Activated CD4-positive, alpha-beta T cell treated with anti-CD3 and anti-CD28 coated beads for 36 hours (primary cell): ENCODE measurements at regions not wholly inside any gene's neighbourhood (a gene's known extent, or its start where the extent isn't known, plus 50 kb on each side); places are given as distances from the start of the nearest gene placed in this dataset.

Source experiments
- ATAC-seq: fragments of 200-7000 bp; cut with Tn5 transposase; one replicate; pipeline ENCODE4 v1.10.0; 2021; ENCODE audit warnings: mild to moderate bottlenecking, moderate library complexity
- CTCF ChIA-PET: fragments of 350-600 bp; sonication (Branson Sonifier 250); formaldehyde crosslinking; loops from one replicate; lab custom pipeline; 2021; ENCODE audit warnings: antibody characterized with exemption; lab: Charles Lee
- POLR2A ChIA-PET: fragments of 350-600 bp; sonication (Branson Sonifier 250); formaldehyde crosslinking; loops from one replicate; lab custom pipeline; 2021; ENCODE audit warnings: antibody characterized with exemption, inconsistent platforms; lab: Charles Lee
- DNase-seq: peaks from one replicate; pipeline ENCODE4 v3.0.0-alpha.2; 2020
- H3K27ac Mint-ChIP-seq: one replicate; pipeline ENCODE4 v1.8.0; 2021; ENCODE audit warnings: mixed read lengths
- H3K27me3 Mint-ChIP-seq: one replicate; pipeline ENCODE4 v1.8.0; 2021; ENCODE audit warnings: mixed read lengths
- H3K36me3 Mint-ChIP-seq: one replicate; pipeline ENCODE4 v1.8.0; 2021; ENCODE audit warnings: low read depth, mixed read lengths
- H3K4me1 Mint-ChIP-seq: one replicate; pipeline ENCODE4 v1.8.0; 2021; ENCODE audit warnings: mixed read lengths
- H3K4me3 Mint-ChIP-seq: one replicate; pipeline ENCODE4 v1.8.0; 2021; ENCODE audit warnings: mild to moderate bottlenecking, moderate library complexity, mixed read lengths
- H3K9me3 Mint-ChIP-seq: one replicate; pipeline ENCODE4 v1.8.0; 2021; ENCODE audit warnings: low read depth, mixed read lengths
- intact Hi-C, 2 experiments: fragments of 100-400 bp; cut with DNase I in 1 of 2; cut with micrococcal nuclease in 1 of 2; formaldehyde crosslinking; loops; one replicate each; pipeline versions ENCODE4 v1.14.2 to v1.15.1; 2022 to 2024; cut with DNase I, micrococcal nuclease

DNA sequence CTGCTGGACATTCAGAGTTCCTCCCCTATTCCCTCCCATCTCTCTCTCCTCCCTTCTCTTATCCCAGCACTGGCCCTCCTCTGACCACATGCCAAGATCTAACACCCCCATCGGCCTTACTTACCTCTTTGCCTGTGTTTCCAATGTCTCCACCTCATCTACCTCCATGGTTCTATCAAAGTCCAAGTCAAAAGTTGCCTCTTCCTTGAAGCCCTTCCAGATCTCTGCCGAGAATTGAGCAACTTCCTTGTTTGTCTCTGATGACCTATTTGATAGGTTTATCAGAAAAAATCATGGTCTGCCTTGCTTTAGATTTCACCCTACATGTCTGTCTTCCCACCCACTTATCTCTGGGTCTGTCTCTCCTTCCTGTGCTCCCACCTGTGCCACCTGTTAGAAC lies 69.7 kb upstream of the ITGA11 start:
- ATAC-seq (no peak), DNase-seq (no peak)
- H3K27me3 Mint-ChIP-seq: peaks cover 3% of the 10 kb centered on the region
- H3K4me1 Mint-ChIP-seq: peaks cover 6% of the 10 kb centered on the region
- POLR2A ChIA-PET: no interaction called here
- intact Hi-C loops: no loop called here
- no peak overlapping the region for H3K4me3 Mint-ChIP-seq
- no peaks in the 10 kb centered on the region for H3K36me3 Mint-ChIP-seq
- H3K27ac Mint-ChIP-seq: no peak overlapping the region
- CTCF ChIA-PET: no interaction called here
- no peaks in the 10 kb centered on the region for H3K9me3 Mint-ChIP-seq

DNA sequence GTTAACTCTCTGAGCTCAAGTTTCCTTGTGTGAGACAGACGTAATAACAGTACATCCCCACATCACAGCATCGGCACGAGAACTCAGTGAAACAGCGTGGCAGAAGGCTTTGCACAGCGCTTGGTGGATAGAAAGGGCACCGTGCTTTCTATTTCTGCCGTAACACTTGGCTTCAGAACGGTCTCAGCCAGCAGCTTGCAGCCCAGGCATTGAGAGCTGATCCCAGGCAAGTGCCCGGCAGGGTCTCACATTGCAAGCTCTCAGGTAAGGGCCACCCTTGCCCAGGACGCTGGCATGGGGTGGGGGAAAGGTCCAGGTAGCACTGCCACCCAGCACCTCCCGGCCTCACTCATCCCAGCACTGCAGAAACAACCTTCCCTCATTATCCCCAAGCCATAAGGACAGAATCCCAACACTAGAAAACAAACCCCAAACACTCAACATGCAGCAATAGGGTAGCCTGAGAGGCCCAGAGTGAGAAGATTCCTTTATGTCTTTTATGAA lies 70.5 kb upstream of the ITGA11 start:
- Mint-ChIP-seq H3K27me3 (peaks cover 3% of the 10 kb centered on the region), H3K4me3 (no peak overlapping the region), H3K4me1 (peaks cover 6% of the 10 kb centered on the region), H3K36me3 (no peaks in the 10 kb centered on the region), H3K27ac (no peak overlapping the region), H3K9me3 (no peaks in the 10 kb centered on the region)
- intact Hi-C loops: no loop called here
- no peak for ATAC-seq
- no peak for DNase-seq
- POLR2A ChIA-PET: no interaction called here
- CTCF ChIA-PET: no interaction called here

DNA sequence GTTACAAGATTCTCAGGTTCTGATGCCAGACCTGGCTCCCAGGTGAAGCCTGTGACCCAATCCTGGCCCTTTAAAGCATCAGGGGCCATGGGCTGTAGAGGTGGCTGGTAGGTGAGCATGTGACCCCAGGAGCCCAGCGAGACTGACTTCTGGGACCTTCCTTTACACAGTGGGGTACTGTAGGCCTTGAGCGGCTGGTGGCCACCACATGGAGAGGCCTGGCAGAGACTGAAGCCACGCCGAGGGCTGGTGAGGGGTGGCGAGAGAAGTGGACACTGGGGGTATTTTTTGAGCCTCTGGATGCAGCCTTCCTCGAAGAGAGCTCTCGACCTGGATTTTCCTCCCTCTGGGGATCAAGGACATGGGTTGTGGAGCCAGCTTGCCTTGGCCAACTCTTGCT lies 71.2 kb upstream of the ITGA11 start:
- no peaks in the 10 kb centered on the region for H3K36me3 Mint-ChIP-seq
- POLR2A ChIA-PET: no interaction called here
- peaks cover 6% of the 10 kb centered on the region for H3K4me1 Mint-ChIP-seq
- DNase-seq: no peak
- H3K4me3 Mint-ChIP-seq: no peak overlapping the region
- intact Hi-C loops: no loop called here
- no peak overlapping the region for H3K27ac Mint-ChIP-seq
- H3K9me3 Mint-ChIP-seq: no peaks in the 10 kb centered on the region
- peaks cover 3% of the 10 kb centered on the region for H3K27me3 Mint-ChIP-seq
- CTCF ChIA-PET: interaction anchor here (0.6 kb wide), 1 partner anchor 124 kb away, joined by 3 read pairs; no protein-coding TSS in a partner anchor
- no peak for ATAC-seq

DNA sequence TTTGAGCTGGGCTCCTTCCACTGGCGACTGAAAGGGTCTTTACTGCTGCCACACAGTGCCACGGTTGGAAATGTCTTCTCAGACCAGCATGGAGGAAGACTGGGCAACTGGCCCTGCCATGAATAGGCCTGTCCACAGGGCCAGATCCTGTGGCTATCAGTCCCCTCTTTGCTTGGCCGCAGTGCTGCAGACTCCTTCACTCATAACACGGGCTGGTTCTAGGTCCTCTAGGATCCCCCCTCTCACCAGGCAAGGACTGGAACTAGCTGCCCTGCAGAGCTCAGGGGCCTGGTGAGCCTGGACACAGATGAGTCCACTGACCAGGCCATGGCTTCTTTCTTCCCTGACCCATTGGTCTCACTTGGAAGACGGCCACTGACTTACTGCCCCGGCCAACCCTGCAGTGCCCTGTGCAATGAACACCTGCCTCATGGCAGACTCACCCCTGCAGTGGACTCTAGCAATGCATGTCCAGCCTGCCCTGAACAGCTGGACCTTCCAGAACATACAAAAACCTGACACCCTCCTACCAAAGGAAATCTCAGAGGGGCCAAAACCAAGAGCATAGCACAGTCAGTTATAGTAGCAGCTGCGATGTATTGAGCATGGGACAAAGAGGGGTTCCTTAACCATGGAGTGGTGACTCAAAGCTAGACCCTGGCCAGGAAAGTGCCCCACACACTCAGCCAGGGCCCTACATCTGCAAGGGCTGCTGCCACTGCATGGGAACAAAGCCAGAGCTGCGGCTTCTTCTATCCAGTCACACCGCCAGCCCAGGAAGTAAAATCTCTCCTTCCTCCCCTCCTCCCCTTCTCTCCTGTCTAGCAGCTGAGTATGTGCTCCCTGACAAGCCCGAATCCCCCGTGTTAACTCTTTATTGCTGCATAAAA lies 72.1 kb upstream of the ITGA11 start:
- H3K27me3 Mint-ChIP-seq: peaks cover 3% of the 10 kb centered on the region
- H3K4me3 Mint-ChIP-seq: no peak overlapping the region
- no peak overlapping the region for H3K27ac Mint-ChIP-seq
- H3K9me3 Mint-ChIP-seq: no peaks in the 10 kb centered on the region
- no peaks in the 10 kb centered on the region for H3K36me3 Mint-ChIP-seq
- ATAC-seq (peak; percentile 30), DNase-seq (peak; percentile 22)
- H3K4me1 Mint-ChIP-seq: peaks cover 6% of the 10 kb centered on the region
- ChIA-PET CTCF (interaction anchor here (0.6 to 1.2 kb wide), 4 partner anchors 11 to 446 kb away, joined by 3 read pairs; no protein-coding TSS in a partner anchor), POLR2A (no interaction called here)
- intact Hi-C loops: no loop called here

DNA sequence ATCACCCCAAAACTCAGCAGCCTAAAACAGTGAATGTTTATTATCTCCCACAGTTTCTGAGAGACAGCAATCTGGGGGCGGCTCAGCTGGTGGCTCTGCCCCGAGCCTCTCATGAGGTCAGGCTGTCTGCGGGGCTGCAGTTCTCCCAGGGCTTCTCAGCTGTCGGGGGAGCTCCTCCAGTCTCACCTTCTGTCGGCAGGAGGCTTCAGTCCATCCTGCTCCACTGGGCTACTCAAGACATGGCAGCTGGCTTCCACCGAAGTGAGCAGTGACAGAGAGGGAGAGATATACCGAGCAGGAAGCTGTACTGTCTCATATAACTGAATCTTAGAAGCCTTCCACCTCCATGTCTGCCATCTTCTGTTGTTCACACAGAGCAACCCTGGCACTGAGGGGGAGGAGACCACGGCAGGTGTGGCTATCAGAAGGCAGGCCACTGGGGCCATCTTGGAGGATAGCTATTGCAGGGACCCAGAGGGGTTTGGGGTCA lies 72.8 kb upstream of the ITGA11 start:
- POLR2A ChIA-PET: no interaction called here
- Mint-ChIP-seq H3K4me3 (no peak overlapping the region), H3K27ac (no peak overlapping the region), H3K27me3 (peaks cover 3% of the 10 kb centered on the region), H3K4me1 (peaks cover 6% of the 10 kb centered on the region), H3K36me3 (no peaks in the 10 kb centered on the region), H3K9me3 (no peaks in the 10 kb centered on the region)
- intact Hi-C loops: no loop called here
- DNase-seq (peak; percentile 11), ATAC-seq (peak; percentile 51)
- CTCF ChIA-PET: interaction anchor here (0.7 to 1.2 kb wide), 3 partner anchors 11 to 169 kb away, joined by 3 read pairs; no protein-coding TSS in a partner anchor

DNA sequence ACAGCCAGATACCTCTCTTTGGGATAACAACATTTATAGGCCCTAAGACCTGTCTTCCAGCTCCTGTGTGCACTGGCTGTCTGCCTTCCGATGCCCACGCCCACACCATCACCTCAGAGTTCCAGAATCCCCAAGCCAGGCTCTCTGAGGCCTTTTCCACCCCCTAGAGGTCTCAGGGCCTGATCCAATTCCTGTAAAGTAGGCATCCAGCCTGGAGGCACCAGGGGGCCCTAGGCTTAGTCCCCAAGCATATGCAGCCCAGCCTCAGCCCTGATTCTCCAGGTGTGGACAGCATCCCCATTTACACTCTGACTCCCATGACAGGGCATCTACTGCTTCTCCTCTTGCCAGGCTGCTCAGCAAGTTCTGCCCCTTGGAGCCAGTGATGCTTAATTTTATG lies 72.7 kb upstream of the CORO2B start:
- ChIA-PET CTCF (interaction anchor here (1.0 kb wide), 1 partner anchor 200 kb away, joined by 3 read pairs; no protein-coding TSS in a partner anchor), POLR2A (interaction anchor here (0.6 kb wide), 1 partner anchor 22 kb away, joined by 3 read pairs; no protein-coding TSS in a partner anchor)
- Mint-ChIP-seq H3K9me3 (no peaks in the 10 kb centered on the region), H3K27me3 (peaks cover 5% of the 10 kb centered on the region), H3K27ac (no peak overlapping the region), H3K4me1 (peaks cover 6% of the 10 kb centered on the region), H3K4me3 (no peak overlapping the region), H3K36me3 (no peaks in the 10 kb centered on the region)
- no peak for DNase-seq
- intact Hi-C loops: no loop called here
- ATAC-seq: no peak

DNA sequence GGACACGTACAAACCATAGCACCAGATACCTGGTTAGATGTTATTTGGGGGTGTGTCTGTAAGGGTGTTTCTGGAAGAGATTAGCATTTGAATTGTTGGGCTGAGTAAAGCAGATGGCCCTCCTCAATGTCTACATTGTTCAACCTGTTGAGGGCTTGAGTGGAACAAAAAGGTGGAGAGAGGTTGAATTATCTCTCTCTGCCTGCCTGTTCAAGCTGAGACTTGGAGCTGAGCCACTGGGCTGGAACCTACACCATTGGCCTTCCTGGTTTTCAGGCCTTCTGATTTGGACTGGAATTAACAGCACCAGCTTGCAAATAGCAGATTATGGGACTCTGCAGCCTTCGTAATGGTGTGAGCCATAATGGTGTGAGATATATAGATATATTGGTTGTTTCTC lies 71.3 kb upstream of the CORO2B start:
- DNase-seq: no peak
- CTCF ChIA-PET: no interaction called here
- POLR2A ChIA-PET: no interaction called here
- Mint-ChIP-seq H3K36me3 (no peaks in the 10 kb centered on the region), H3K27ac (no peak overlapping the region), H3K4me3 (no peak overlapping the region), H3K9me3 (no peaks in the 10 kb centered on the region), H3K27me3 (peaks cover 8% of the 10 kb centered on the region), H3K4me1 (peaks cover 6% of the 10 kb centered on the region)
- intact Hi-C loops: no loop called here
- ATAC-seq: no peak

DNA sequence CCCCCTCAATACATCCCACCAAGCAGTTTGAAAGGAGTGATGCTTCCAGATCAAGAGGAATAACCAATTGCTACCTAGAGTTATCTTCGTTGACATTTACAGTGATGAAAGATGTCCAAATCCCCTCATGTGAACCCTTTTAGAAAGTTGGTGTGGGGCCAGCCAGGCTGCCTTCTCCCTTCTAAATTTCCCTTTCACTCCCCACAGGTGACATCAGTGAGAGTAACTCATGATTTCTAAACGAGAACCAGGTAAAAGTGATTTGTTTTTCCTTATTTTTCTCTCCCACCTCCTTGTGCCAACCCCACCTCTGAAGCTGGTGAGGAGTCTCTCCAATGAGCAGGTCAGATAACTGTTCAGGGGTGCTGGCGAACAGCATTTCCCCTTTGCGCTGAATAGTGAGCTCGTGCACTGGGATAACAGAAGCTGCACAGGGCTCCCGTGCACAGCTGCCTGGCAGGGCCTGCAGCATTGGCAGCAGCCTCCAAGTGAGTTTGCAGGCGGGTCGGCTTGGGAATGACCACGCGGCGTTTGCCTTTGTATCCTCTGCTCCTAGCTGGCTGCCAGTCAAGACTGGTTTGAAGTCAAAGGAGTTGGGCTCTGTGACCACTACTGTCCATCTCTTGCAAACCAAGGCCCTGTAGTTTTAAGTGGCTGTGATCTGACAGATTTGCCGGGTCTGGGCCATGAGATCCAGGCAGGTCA lies 70.2 kb upstream of the CORO2B start:
- no peak overlapping the region for H3K4me3 Mint-ChIP-seq
- POLR2A ChIA-PET: no interaction called here
- H3K4me1 Mint-ChIP-seq: peaks cover 6% of the 10 kb centered on the region
- intact Hi-C loops: no loop called here
- no peaks in the 10 kb centered on the region for H3K36me3 Mint-ChIP-seq
- no peak overlapping the region for H3K27ac Mint-ChIP-seq
- no peak for ATAC-seq
- CTCF ChIA-PET: no interaction called here
- peaks cover 4% of the 10 kb centered on the region for H3K9me3 Mint-ChIP-seq
- DNase-seq: no peak
- H3K27me3 Mint-ChIP-seq: peaks cover 8% of the 10 kb centered on the region

DNA sequence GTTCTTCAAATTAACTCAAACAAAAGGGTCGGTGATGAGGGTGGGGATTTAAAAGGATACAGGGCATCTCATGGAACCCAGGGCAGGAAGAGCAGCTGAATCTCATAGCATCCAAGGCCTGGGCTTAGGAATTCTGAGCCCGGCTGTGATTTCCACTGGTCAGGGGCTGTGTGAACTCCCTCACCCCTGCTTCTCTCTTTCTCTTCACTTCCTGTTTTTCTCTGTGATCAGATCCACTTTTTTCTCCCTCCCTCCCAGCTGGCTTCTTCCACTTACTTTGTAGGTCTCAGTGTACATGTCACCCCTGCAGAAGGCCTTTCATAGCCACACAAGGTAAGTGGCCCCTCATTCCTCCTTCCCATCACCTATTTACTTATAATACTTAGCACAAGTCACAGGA lies 68.2 kb upstream of the CORO2B start:
- no peak for DNase-seq
- Mint-ChIP-seq H3K27me3 (peaks cover 7% of the 10 kb centered on the region), H3K36me3 (no peaks in the 10 kb centered on the region), H3K9me3 (peaks cover 6% of the 10 kb centered on the region), H3K4me1 (no peaks in the 10 kb centered on the region), H3K4me3 (no peak overlapping the region), H3K27ac (no peak overlapping the region)
- no peak for ATAC-seq
- CTCF ChIA-PET: interaction anchor here (0.9 kb wide), 1 partner anchor 164 kb away, joined by 3 read pairs; no protein-coding TSS in a partner anchor
- POLR2A ChIA-PET: no interaction called here
- intact Hi-C loops: no loop called here

DNA sequence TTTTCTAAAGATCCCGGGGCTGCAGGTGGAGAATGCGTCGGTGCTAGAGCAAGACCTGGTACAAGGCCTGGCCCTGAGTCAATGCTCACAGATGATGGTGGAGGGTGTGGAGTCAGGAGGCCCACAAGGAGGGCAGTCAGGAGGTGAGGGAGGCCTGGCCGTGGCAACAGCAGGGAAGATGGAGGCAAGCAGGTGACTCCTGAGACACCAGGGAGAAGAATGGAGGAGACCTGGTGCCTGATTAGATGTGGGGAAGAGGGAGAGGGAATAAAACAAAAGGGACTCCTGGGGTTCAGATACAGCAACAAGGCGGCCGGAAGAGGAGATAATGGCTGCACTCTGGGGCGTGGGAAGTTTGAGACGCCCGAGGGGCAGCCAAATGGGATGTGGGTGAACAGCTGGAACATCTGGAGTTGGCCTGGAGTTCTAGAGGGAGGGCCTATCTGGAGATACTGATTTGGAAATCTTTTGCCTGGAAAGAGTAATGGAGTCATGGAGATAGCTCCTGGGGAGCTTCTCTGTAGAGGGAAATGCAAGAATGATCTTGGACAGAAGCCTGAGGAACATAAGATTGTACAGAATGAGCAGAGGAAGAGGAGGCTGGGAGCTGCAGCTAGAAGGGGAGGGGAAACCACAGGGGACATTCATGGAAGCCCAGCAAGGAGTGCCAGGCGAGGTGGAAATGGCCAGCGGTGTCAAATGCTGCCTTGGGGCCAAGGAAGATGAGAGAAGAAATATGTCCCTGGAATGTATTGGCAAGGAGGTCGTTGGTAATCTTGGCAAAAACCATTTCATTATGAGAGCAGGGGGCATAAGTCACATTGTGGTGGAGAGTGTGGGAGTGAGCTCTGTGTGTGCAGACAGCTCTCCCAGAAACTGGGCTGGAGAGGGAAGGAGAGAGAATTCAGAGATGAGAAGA lies 67.5 kb upstream of the CORO2B start:
- intact Hi-C loops: no loop called here
- Mint-ChIP-seq H3K27me3 (peaks cover 5% of the 10 kb centered on the region), H3K9me3 (peaks cover 6% of the 10 kb centered on the region), H3K36me3 (no peaks in the 10 kb centered on the region), H3K27ac (no peak overlapping the region), H3K4me3 (no peak overlapping the region), H3K4me1 (no peaks in the 10 kb centered on the region)
- ATAC-seq: no peak
- CTCF ChIA-PET: interaction anchor here (0.9 kb wide), 1 partner anchor 164 kb away, joined by 3 read pairs; no protein-coding TSS in a partner anchor
- no peak for DNase-seq
- POLR2A ChIA-PET: no interaction called here

DNA sequence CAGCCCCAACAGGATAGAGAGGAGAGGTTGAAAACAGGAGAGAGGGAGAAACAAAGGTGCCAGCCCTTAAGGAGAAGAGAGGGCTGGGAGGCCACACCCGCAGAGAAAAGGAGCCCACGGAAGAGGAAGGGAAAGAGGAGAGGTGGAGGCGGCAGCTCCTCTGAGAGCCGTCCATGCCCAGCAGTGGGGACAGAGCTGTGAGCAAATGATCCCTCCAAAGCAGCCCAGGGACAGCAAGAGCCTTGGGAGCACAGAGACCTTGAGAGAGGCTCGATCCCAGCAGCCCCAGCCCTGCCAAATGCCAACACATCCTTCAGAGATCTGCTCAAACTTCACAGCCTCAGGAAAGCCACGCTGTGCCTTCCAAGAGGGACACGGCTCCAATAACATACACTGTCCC lies 66.7 kb upstream of the CORO2B start:
- Mint-ChIP-seq H3K4me3 (no peak overlapping the region), H3K27me3 (peaks cover 5% of the 10 kb centered on the region), H3K27ac (no peak overlapping the region), H3K4me1 (no peaks in the 10 kb centered on the region), H3K36me3 (no peaks in the 10 kb centered on the region), H3K9me3 (peaks cover 6% of the 10 kb centered on the region)
- no peak for ATAC-seq
- ChIA-PET POLR2A (no interaction called here), CTCF (no interaction called here)
- intact Hi-C loops: no loop called here
- DNase-seq: no peak
